Fibroblast of pulmonary artery (primary cell): ENCODE measurements at regions not wholly inside any gene's neighbourhood (a gene's known extent, or its start where the extent isn't known, plus 50 kb on each side); places are given as distances from the start of the nearest gene placed in this dataset.
A peak's percentile ranks its signal among the peaks of the same experiment; 100 is the strongest.
"Not testable (repeated sequence)": the region's sequence is repeated elsewhere in the genome, so short reads cannot be mapped to it uniquely, and the experiment has no call there.

Experiments used
- DNase-seq: peaks from one replicate; pipeline ENCODE4 v3.0.0-alpha.2; 2010; ENCODE audit warnings: low read depth
- H3K4me3 ChIP-seq: replicated peaks from 2 replicates; pipeline ENCODE4 v1.5.1; 2011; ENCODE audit warnings: low read depth, mild to moderate bottlenecking, control low read depth, low read length, moderate library complexity
- CTCF ChIP-seq: IDR thresholded peaks from 2 replicates; pipeline ENCODE4 v1.5.1; 2011; ENCODE audit warnings: mild to moderate bottlenecking, control low read depth, low read length, inconsistent platforms; ENCODE audit errors: missing control alignments

- H3K4me3 ChIP-seq = peak overlapping the region; percentile 60
- peak; percentile 69 for TF ChIP-seq CTCF
- DNase-seq = peak; percentile 77
These were observed 347.5 kb downstream of the METTL4 start for GRCh38 chr18:2223849-2224248.

- TF ChIP-seq CTCF = no peak
- H3K4me3 ChIP-seq = no peak overlapping the region
- no peak for DNase-seq
These were observed 335.1 kb downstream of the METTL4 start for GRCh38 chr18:2236232-2236631.

- H3K4me3 ChIP-seq = no peak overlapping the region
- no peak for TF ChIP-seq CTCF
- no peak for DNase-seq
These were observed 333.6 kb downstream of the METTL4 start for GRCh38 chr18:2237706-2238105.

GRCh38 chr18:2240311-2240705 is 331.0 kb downstream of the METTL4 start:
- no peak for TF ChIP-seq CTCF
- H3K4me3 ChIP-seq = no peak overlapping the region
- DNase-seq = no peak

- TF ChIP-seq CTCF = no peak
- no peak overlapping the region for H3K4me3 ChIP-seq
- DNase-seq = no peak
These were observed 326.7 kb downstream of the METTL4 start for GRCh38 chr18:2244641-2245040.

GRCh38 chr18:2247101-2247500 is 324.2 kb downstream of the METTL4 start:
- not testable (repeated sequence) for DNase-seq

GRCh38 chr18:2254977-2255376 is 316.3 kb downstream of the METTL4 start:
- no peak for TF ChIP-seq CTCF
- no peak overlapping the region for H3K4me3 ChIP-seq
- DNase-seq = no peak

More at GRCh38 chr18:2247101-2247500, 324.2 kb downstream of the METTL4 start:
- not testable (repeated sequence) for H3K4me3 ChIP-seq
